HG03060 (cell line): ENCODE measurements at regions not wholly inside any gene's neighbourhood (a gene's known extent, or its start where the extent isn't known, plus 50 kb on each side); places are given as distances from the start of the nearest gene placed in this dataset.
"Not testable (repeated sequence)": the region's sequence is repeated elsewhere in the genome, so short reads cannot be mapped to it uniquely, and the experiment has no call there.

Experiments used
- ATAC-seq: cut with Tn5 transposase; IDR thresholded peaks from one replicate; pipeline ENCODE4 v1.9.1; 2021; ENCODE audit warnings: low read depth, moderate number of reproducible peaks; ENCODE audit not compliant: unreplicated experiment

DNA sequence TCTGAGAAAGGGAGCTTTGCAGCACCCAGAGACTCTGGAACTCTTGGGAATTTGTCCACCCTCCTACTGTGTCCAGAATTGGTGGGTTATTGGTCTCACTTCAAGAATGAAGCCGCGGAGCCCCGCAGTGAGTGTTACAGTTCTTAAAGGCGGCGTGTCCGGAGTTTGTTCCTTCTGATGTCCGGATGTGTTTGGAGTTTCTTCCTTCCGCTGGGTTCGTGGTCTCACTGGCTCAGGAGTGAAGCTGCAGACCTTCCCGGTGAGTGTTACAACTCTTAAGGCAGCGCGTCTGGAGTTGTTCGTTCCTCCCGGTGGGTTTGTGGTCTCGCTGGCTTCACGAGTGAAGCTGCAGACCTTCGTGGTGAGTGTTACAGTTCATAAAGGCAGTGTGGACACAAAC, 824.7 kb downstream of the LRRTM4 start:
- not testable (repeated sequence) for ATAC-seq

DNA sequence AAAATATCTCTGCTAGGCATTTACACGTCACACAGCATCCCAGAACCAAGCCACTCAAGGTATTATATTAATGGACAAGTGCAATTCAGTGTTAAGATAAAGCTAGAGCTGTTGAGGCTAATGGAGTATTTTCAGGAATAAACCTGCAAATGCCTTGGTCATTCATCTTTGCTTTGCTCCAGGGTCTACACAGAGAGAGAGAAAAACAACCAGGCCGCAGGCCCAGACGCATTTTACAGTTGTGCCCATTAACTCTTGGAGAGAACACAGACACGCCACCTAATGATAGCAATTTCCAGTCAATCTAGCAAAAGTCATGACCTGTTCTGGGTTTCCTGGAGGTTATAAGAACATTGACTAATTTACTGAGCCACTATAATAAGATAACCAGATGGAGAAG, 829.3 kb downstream of the LRRTM4 start:
- ATAC-seq = no peak

DNA sequence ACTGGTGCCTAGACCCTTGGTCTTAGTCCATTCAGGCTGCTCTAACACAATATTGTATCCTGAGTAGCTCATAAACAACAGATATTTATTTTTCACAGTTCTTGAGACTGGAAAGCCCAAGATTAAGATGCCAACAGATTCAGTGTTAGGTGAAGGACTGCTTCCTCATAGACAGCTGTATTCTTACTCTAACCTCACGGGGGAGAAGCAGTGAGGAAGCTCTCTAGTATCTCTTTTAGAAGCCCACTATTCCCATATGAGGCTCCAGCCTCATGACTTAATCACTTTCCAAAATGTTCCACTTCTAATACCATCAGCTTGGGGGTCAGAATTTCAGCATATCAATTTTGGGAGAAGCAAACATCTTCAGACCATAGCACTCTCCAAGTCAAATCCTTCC, 833.4 kb downstream of the LRRTM4 start:
- ATAC-seq = no peak

DNA sequence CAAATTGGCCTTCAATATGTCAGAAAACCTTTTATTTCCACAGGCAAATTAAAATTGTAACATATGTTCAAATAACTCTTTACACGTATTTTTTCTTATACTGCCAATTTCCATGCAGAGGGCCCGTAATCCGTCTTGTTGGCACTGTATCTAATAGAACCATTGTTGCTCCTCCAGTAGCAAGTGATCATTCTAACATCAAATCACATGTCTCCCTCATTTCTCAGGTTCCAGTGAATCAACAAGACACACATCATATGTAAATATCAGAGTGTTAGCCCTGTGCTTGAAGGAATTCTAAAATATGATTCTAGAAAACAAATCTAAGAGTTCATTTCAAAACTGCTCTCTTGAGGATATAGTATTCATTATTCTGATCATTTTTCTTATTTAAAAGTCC, 834.3 kb downstream of the LRRTM4 start:
- no peak for ATAC-seq

DNA sequence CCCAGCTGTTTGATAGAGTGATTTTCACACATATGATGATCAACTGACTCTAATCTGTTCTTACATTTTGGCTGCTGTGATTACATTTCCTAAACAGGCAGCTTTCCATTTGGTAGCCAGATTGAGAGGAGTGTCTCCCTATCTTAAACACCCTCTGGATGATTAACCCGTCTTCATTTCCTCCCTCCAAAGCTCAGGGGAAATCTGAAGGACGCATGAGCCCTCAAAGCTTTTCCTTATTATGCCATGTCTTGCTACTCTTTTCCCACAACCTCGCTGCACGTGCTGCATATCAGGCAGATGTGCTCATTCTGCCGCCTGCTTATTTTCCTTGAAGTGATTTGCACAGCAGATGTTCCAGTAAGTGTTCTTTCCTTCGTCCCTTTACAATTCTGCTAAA, 837.4 kb downstream of the LRRTM4 start:
- ATAC-seq = no peak

DNA sequence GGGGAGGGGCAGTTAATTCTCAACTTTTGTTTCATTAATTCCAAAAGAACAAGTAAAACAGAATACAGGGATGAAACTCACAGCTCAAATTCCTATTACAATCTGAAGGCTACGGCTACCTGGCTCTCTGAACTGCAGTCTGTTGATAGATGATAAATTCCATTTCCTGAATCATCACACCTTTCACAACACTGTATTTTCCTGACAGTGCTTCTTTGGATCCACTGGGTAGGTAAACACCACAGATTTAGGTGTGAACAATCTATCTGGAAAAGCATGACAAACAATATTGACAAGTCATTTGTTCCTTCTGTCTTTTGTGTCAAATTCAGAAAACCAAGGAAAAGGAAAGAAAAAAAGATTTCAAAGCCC, 843.2 kb downstream of the LRRTM4 start:
- no peak for ATAC-seq

DNA sequence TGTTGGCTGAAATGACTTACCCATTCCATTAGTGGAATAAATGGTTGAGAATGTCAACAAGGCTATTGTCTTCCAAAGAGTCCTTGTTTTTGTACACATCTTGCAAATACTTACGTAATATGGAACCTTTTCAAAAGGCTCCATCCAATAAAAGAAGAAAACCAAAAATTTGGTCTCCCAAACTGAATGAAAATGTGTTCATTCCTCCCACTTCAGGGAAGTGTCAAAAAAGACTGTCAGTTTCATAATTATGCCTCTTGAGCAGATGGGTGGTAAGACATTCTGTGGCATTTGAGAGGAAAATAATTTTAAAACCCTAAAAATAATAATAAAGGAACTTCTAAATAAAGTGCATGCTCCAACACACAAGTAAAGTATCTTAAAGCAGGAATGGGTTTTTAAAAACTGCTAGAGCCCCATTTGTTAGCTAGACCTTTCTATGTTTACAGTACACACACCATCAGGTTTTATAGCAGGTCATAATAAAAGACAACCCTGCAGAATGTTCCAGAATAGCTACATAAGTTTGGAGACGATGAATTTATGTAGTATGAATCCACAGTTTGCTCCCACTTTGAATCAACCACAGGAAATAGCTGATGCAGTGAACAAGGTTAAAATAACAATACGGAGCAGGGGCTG, 843.7 kb downstream of the LRRTM4 start:
- no peak for ATAC-seq

DNA sequence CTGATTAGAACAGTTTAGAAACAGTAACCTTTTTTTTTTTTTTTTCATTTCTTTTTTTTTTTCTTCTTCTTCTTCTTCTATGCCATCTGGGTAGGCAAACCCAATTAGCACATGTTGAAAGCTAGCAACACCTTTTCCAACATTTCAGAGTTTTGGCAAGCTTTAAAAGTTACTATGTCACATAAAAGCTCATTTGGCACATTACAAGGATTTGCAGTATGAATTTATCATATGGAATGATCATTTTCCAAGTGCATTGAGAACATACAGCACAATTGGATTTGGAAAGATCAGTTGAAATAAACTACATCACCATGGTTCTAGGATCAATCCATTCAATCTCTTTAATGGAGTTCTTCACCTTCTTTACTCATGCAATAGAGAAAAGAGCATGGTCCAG, 847.0 kb downstream of the LRRTM4 start:
- ATAC-seq = no peak

DNA sequence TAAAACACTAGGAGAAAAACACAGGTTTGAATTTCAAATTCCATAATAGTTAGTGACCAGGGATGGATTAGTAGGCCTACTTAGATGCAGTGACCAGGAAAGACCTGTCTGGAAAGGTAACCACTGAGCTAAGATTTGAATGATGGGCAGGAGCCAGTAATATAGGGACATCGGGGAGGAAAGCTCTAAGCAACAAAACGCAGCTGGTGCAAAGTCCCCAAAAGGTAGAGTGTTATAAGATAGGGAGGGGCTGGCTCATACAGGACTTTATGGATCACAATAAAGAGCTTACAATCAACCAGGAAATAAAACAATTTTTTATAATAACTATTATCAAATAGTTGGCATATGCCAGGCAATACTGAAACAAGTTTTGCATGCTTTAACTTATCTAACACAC, 849.4 kb downstream of the LRRTM4 start:
- no peak for ATAC-seq

DNA sequence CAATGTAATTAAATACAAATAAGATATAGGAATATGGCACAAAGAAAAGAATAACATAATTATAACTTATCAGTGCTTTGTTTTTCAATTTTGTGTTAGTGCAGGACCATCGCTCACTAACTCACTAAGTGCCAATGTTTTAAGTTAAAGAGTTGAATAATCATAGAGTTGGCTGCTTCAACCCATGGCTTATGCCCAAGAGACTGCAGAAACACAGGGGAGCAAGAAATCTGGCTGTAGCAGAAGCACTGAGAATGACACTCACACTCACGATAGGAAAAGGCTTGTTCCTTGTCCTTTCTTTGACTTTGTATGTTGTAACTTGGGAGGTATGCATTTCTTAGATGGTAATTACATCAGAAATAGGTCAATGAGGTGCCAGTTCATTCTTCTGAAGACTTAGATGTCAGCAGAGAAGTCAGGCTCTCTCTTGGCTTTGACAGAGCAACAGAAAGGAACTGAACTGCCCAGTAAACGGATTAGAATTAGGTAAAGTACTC, 852.2 kb downstream of the LRRTM4 start:
- no peak for ATAC-seq

DNA sequence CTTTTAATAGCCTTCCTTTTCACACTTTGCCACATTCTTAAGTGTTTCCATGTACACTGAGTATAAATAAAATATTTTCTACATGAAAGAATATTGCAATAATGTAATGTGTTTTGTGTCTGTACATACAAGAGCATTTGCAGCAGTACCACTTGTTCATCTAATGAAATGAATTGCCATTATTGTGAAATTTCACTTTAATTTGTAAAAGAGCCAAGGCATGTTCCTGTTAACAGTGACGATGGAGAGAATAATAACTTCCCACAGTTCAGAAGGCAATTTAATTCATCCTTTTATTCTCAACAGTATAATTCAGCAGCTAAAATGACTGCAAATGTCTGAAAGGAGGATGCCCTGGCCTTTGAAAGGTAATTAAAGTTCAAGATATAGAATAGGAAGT, 853.9 kb downstream of the LRRTM4 start:
- no peak for ATAC-seq

DNA sequence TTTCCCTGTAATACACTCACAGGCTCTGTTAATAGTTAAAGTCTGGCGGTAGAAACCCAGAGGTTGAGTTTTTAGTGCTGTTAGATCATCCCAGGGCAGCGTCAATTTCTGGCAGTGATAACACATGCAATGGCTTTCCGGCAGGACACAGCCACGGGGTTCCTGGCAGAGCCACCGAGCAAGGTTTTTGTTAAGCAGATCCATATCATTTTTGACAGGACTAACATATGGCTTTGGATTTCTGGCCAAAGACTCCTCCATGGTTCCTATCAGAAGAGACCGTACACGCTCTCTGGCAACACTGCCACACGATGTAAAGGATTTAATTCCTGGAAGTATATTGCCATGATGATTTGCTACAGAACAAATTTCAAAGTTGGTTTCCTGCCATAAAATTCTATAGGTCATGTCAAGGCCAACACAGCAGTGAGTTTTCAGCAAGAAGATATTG, 854.3 kb downstream of the LRRTM4 start:
- ATAC-seq = no peak

DNA sequence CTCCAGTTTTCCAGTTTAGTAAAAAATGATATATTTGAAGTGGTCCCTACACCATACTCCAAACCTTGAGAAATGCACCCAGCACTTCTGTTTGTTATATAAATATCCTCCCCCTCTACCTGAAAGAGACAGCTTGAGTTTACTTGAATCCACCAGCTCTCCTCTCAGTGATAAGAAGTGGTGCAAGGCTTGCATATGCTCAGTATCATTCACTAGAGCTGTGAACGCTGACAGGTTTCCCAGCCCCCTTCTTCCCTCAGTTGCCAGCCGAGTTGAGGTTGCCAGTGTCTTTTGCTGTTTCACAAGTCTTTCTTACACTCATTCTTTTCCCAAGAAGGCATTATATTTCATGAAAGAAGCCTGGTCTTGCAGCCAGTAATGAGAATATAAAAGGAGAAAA, 880.0 kb downstream of the LRRTM4 start:
- no peak for ATAC-seq

DNA sequence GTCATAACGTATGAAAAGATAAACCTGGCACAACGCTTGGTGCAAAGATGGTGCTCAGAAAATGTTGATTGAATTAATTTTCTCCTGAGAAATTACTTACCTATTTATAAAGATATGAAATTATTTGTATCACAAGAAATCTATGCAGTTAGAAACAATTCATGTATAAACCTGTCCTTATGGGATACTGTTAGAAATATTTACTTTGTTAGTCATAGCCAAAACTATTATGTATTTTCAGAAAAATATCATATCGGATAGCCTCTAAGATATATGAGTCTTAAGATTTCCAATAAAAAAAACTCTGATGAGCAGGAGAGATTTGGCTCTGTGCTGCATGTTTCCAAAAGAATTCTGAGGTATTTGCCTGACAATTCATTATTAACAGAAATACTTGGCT, 880.7 kb downstream of the LRRTM4 start:
- ATAC-seq = no peak

DNA sequence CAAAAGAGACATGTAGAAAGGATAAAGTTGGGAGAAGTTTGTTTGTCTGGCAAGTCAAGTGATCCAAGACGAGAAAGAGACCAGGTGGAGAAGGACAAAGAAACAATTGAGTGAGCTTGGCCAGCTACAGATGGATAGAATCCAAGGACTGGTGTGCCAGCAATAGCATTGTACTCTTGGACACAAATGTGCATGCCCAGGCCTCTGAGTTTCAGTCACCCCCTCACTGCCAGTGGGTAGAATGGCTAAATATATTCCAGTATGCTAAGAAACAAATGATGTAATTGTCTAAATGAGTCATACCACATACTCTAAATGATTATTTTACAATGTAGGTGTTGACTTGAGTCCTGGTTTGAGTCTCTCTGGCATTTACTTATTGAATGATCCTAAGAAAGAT, 881.3 kb downstream of the LRRTM4 start:
- ATAC-seq = no peak

DNA sequence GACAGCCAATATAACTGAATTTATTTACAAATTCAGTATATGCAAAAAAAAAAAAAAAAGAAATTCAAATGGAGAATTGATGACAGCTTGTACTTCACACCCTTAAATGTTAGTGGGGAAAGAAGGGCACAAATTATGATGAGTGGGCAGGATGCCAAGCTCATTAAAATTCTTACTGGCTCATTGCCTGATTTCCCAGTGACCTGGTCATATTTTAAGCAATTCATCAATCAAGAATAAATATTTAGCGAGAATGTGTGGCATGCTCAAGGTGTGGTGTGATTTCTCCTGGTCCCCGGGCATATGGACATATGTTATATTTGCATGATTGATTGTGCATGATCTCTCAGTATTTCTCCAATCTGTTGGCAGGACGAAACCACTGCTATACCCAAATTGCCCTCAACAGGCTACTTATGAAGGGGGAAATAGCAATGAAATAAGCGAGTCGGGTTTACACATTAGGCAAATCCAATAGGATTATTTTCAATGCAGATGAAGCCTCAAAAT, 883.0 kb downstream of the LRRTM4 start:
- ATAC-seq = no peak

DNA sequence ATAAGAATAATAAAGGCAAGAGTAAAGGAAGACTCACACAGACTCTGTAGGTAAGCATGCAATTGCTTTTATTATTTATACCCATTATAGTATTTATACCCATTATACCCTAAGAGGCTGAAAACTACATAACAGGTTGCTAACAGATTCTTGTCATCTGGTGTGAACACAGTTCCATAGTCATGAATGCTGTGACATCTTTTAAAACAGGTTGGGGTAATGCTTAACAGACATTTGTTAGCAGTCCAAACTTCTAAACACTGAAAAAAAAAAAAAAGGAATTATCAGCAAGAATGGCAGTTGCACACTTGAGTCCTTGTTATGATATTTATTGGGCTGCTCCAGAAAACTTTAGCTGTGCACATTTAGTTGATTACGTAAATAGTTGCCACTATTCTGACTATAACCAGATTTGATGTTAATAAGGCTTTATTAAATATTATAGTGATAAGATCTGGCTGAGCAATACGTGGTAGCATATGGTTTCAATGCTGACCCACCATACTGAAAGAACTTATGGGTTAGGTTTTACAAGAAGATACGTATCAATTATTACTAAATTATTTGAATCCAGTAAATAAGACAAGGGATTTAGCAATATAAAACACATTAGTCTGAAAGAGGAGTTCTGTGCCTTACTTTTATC, 888.8 kb downstream of the LRRTM4 start:
- ATAC-seq = no peak

DNA sequence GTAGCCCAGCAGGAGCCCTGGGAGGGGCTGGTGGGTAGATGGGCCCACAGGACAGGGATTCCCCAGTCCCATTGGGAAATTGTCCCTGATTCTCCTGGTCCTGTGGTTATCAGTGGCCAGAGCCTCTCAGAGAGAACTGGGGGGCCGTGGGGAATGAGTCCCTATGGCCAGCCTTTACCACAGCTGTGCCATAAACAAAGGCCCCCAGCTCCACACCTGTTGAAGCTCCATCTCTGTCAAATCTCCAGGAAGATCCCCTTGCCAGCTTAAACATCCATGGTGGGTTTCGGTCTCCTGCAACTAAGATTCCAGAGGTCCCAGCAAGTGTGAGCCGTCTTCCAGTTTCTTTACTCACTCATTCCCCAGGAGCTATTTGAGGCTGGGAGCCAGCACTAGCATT, 897.1 kb downstream of the LRRTM4 start:
- no peak for ATAC-seq

DNA sequence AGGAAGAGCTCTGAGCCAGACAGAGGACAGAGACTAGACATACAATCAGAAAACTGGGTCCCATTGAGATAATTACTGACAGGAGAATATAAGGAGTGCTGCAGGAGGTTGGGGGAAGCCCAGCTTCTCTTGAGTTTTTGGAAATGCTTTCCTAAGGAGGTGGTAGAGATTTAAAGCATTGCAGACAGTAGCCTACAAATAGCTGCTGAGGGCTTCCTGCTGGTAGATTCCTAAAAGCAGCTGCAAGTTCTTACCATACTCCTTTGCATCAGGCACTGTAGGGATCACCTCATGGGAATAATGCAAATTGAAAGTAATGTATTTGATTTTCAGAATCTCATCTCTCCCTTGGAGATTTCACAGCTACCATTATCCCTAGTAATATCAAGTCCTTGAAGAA, 902.6 kb upstream of the GCFC2 start:
- ATAC-seq = no peak

DNA sequence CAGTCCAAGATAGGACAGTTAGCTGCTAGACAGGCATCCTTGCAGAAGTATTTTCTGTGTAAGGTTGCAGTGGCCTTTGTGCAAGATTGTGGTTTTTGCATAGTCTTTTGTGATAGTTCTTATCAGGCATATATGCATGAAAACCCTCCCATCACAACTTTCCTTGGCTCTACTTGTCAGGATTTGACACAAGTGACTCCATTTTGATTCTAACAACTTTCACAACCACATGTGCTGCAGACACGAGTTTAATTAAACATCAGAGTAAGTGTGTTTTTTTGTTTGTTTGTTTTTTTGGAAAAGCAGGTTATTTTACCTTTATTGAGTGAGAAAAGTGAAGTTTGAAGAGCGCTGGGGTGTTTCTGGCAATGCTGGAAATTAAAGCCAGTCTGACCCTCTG, 902.0 kb upstream of the GCFC2 start:
- ATAC-seq = no peak

DNA sequence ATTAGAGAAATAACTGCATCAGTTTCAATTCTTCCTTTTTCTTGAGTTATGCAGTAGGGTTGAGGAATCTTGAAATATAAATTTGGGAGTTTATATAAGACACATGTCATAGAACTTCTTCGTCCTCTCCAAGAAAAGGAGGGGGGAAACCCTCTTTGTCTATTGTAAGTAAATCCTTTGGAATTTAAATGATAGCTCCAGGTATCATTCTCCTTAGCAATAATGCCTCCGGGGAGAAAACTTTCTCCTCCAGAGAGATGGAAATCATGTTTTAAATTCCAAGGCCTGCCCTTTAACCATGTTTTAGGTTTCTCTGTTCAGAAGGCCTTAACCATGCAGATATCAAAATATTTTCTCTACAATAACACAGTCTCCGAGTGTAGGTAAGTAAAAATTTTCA, 899.7 kb upstream of the GCFC2 start:
- no peak for ATAC-seq

DNA sequence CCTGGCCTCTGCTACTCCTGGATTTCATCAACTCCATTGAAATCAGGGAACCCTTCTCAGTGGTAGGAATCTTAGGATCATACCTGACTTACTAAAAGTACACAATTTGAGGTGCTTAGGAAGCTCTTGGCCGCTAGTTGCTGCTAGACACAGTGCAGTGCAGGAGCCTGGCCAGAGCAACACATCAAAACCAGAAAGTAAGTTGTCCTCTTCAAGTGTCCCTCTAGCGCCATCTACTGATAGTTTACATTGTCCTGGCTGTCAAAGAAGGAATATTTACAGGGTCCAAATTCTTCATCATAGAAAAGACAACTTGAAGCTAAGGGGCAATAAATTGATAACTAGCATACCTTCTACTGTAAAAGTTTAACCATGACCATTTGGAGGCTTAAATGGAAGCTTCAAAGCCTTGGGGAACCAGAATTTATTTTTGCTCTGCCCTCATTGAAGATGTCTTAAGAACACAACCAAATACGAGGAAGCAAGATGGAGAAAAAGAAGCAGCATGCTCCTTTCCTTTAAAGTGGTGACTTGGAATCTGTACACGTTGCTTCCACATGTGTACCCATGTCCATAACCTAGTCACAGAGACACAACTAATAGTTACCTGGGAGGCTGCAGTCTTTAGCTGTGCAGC, 889.1 kb upstream of the GCFC2 start:
- ATAC-seq = peak; percentile 99
